ENCODE measurements at regions not wholly inside any gene's neighbourhood (a gene's known extent, or its start where the extent isn't known, plus 50 kb on each side); places are given as distances from the start of the nearest gene placed in this dataset.

- DNase-seq (ENCODE audit: low spot score): no peak
These were observed 116.4 kb downstream of the IRS2 start for GRCh38 chr13:109669956-109670355.

- no peak for DNase-seq (ENCODE audit: low spot score)
These were observed 117.2 kb downstream of the IRS2 start for GRCh38 chr13:109669234-109669612.

GRCh38 chr13:109668433-109669233, 117.8 kb downstream of the IRS2 start:
- DNase-seq (ENCODE audit: low spot score): no peak

- DNase-seq (ENCODE audit: low spot score): no peak
These were observed 118.5 kb downstream of the IRS2 start for GRCh38 chr13:109667807-109668291.

- no peak for DNase-seq (ENCODE audit: low spot score)
These were observed 119.3 kb downstream of the IRS2 start for GRCh38 chr13:109667056-109667455.

- DNase-seq (ENCODE audit: low spot score): no peak
These were observed 119.7 kb downstream of the IRS2 start for GRCh38 chr13:109666656-109667055.

- DNase-seq (ENCODE audit: low spot score): no peak
These were observed 120.6 kb downstream of the IRS2 start for GRCh38 chr13:109665781-109666249.

- DNase-seq (ENCODE audit: low spot score): no peak
These were observed 121.1 kb downstream of the IRS2 start for GRCh38 chr13:109665240-109665639.

- DNase-seq (ENCODE audit: low spot score): no peak
These were observed 129.0 kb downstream of the IRS2 start for GRCh38 chr13:109657395-109657794.

- DNase-seq (ENCODE audit: low spot score): no peak
These were observed 130.2 kb downstream of the IRS2 start for GRCh38 chr13:109656206-109656605.

- DNase-seq (ENCODE audit: low spot score): no peak
These were observed 130.8 kb downstream of the IRS2 start for GRCh38 chr13:109655611-109656010.

GRCh38 chr13:109655206-109655600, 131.2 kb downstream of the IRS2 start:
- DNase-seq (ENCODE audit: low spot score): peak; percentile 36

GRCh38 chr13:109654341-109655205, 131.8 kb downstream of the IRS2 start:
- peak; percentile 72 for DNase-seq (ENCODE audit: low spot score)

- DNase-seq (ENCODE audit: low spot score): no peak
These were observed 133.9 kb downstream of the IRS2 start for GRCh38 chr13:109652531-109652930.

- no peak for DNase-seq (ENCODE audit: low spot score)
These were observed 134.5 kb downstream of the IRS2 start for GRCh38 chr13:109651854-109652253.

- no peak for DNase-seq (ENCODE audit: low spot score)
These were observed 135.1 kb downstream of the IRS2 start for GRCh38 chr13:109651311-109651710.

GRCh38 chr13:109650861-109651260, 135.5 kb downstream of the IRS2 start:
- DNase-seq (ENCODE audit: low spot score): no peak

- no peak for DNase-seq (ENCODE audit: low spot score)
These were observed 136.7 kb downstream of the IRS2 start for GRCh38 chr13:109649713-109650112.

GRCh38 chr13:109647699-109648098, 138.7 kb downstream of the IRS2 start:
- no peak for DNase-seq (ENCODE audit: low spot score)

- DNase-seq (ENCODE audit: low spot score): no peak
These were observed 139.3 kb downstream of the IRS2 start for GRCh38 chr13:109647053-109647452.

- no peak for DNase-seq (ENCODE audit: low spot score)
These were observed 140.0 kb downstream of the IRS2 start for GRCh38 chr13:109646423-109646822.

- no peak for DNase-seq (ENCODE audit: low spot score)
These were observed 140.6 kb downstream of the IRS2 start for GRCh38 chr13:109645831-109646230.

- no peak for DNase-seq (ENCODE audit: low spot score)
These were observed 141.4 kb downstream of the IRS2 start for GRCh38 chr13:109644956-109645355.
